CD4-positive, alpha-beta T cell treated with Interleukin-6 at 100 ng/mL for 8 hours (primary cell): ENCODE measurements at regions not wholly inside any gene's neighbourhood (a gene's known extent, or its start where the extent isn't known, plus 50 kb on each side); places are given as distances from the start of the nearest gene placed in this dataset.

Experiments used
- DNase-seq: peaks from one replicate; pipeline ENCODE4 v3.0.0-alpha.2; 2020; ENCODE audit warnings: mixed read lengths, low spot score

- no peak for DNase-seq
Measured at GRCh38 chr16:59707436-59708226, 973.5 kb upstream of the GOT2 start.

- no peak for DNase-seq
Measured at GRCh38 chr16:59701963-59702930, 968.1 kb upstream of the GOT2 start.

- DNase-seq: no peak
Measured at GRCh38 chr16:59699786-59700185, 965.7 kb upstream of the GOT2 start.

GRCh38 chr16:59698346-59699020 lies 964.4 kb upstream of the GOT2 start:
- DNase-seq: no peak

- DNase-seq: no peak
Measured at GRCh38 chr16:59697761-59698160, 963.6 kb upstream of the GOT2 start.

- no peak for DNase-seq
Measured at GRCh38 chr16:59697236-59697635, 963.1 kb upstream of the GOT2 start.

GRCh38 chr16:59696495-59696894 lies 962.4 kb upstream of the GOT2 start:
- no peak for DNase-seq

GRCh38 chr16:59690216-59690615 lies 956.1 kb upstream of the GOT2 start:
- no peak for DNase-seq

- DNase-seq: no peak
Measured at GRCh38 chr16:59688006-59688405, 953.9 kb upstream of the GOT2 start.

GRCh38 chr16:59686405-59686804 lies 952.3 kb upstream of the GOT2 start:
- DNase-seq: no peak

GRCh38 chr16:59684911-59685310 lies 950.8 kb upstream of the GOT2 start:
- no peak for DNase-seq

- no peak for DNase-seq
Measured at GRCh38 chr16:59683709-59684108, 949.6 kb upstream of the GOT2 start.

GRCh38 chr16:59665618-59666220 lies 931.6 kb upstream of the GOT2 start:
- no peak for DNase-seq

GRCh38 chr16:59658572-59658971 lies 924.5 kb upstream of the GOT2 start:
- DNase-seq: no peak

GRCh38 chr16:59655031-59655430 lies 920.9 kb upstream of the GOT2 start:
- no peak for DNase-seq

GRCh38 chr16:59654455-59654854 lies 920.3 kb upstream of the GOT2 start:
- no peak for DNase-seq

- no peak for DNase-seq
Measured at GRCh38 chr16:59651662-59652061, 917.5 kb upstream of the GOT2 start.

- DNase-seq: no peak
Measured at GRCh38 chr16:59645194-59645593, 911.1 kb upstream of the GOT2 start.

- no peak for DNase-seq
Measured at GRCh38 chr16:59635674-59636073, 901.6 kb upstream of the GOT2 start.

- no peak for DNase-seq
Measured at GRCh38 chr16:59634951-59635350, 900.8 kb upstream of the GOT2 start.

GRCh38 chr16:59634004-59634579 lies 900.0 kb upstream of the GOT2 start:
- DNase-seq: no peak
